ENCODE measurements at regions not wholly inside any gene's neighbourhood (a gene's known extent, or its start where the extent isn't known, plus 50 kb on each side); places are given as distances from the start of the nearest gene placed in this dataset.

DNA sequence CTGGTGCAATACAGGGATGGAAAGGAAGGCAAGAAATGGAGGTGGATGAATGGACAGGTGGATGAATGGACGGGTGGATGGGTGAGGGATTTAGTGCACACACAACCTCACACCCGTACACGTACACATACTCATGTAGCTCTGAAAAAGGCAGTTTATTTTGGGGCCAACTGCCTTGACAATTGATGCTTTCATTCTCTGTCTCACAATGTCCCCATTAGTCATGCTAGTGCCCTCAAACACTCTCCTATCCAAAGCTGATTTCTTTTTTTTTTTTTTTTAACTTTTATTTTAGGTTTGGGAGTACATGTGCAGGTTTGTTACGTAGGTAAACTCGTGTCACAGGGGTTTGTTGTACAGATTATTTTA is 495.0 kb downstream of the DMAC1 start:
- DNase-seq (ENCODE audit: low read depth): no peak

DNA sequence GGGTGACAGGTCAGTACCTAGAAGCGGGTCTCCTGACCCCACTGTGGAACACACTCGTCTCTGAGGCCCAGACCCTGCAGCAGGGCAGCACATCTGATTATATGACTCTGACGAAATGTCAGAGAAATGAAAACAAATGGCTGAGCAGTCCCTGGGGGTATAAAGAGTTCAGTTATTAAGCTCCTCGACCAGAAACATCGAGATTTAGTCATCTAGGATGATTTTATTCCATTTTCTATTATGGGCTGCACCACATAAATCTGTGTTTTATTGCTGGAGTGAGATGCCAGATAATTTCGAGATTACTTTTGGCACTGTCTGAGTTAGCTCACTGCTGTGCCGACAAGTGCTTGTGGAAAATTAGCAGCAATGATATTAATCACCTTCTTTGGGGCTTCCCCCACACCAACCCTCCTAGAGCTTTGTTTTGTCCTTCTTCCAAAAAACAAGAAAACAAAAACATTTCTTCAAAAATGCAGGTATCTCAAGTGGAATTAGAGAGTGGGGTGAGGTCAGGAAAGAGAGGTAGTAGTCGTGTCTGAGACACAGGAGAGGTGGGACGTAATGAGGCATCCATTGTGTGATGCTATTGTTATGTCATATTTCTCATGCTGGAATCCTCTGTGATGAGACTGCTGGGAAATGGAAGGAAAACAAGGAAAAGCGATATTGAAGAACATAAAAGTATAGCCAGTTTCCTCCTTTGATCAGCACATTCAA is 495.5 kb downstream of the DMAC1 start:
- DNase-seq (ENCODE audit: low read depth): no peak

DNA sequence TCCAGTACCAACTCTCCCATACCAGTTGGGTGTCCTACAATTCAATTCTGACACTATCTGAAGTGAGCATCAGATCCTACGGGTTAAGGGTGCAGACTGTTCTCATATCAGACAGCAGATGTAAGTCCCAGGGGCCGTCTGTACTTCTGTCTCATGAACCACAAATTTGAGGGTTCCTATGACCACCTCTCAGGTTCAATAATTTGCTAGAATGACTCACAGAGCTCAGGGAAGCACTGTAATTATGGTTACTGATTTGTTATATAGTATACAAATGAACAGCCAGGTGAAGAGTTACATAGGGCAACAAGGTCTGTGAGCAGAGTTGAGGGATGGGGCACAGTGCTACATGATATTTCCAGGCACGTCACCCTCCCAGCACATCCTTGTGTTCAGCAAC is 499.1 kb downstream of the DMAC1 start:
- no peak for DNase-seq (ENCODE audit: low read depth)

DNA sequence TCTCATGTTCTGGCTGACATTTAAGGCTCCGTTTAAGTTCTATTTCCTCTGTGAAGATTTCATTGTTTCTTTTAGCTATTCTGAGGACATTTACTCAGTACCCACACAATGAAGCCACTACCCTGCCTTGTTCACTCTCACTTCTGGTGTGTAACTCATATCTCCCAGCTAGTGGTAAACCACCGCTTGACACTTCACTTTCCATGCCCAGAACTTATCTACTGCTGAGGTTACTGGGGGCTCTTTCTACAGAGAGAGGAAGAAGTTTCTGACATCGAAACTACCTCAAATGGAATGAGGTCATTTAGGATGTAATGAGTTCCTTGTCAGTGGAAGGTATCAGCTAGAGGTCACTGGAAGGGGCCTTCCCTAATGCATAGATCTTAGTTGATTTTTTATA is 501.5 kb downstream of the DMAC1 start:
- no peak for DNase-seq (ENCODE audit: low read depth)

DNA sequence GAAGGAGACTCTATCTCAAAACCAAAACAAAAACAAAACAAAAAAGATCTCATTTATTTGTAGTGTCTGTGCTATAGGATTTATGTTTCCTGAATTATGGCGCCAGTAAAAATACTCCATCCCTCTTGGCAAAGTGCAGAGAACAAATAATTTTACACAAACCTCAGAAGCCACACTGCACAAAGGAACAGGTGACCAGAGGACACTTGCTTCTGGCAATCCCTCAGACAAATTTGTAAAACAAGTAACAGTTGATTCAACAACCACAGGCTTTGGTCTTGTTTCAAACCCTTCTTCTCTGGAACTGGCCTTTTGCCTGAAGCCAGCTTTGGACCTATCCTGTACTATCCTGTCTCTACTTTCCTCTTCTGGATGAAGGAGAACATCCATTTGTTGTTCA is 502.1 kb downstream of the DMAC1 start:
- no peak for DNase-seq (ENCODE audit: low read depth)

DNA sequence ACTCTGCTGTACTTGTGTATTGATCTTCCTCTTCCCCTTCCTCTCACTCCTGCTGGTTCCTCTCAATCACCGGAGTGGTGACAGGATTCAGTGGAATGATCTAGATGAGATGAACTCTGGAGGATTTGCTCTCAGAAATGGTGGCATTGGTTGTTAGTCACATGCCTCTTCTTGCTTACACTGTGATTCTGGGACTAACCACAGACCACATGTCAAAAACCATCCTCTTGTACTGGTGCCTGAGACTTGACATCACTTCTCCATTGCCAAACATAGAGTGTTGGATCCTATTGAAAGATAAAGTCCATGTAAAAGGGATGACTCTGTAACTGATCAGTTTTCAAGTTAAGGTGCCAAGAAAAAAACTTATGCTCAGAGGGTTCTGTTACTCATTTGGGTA is 506.5 kb downstream of the DMAC1 start:
- no peak for DNase-seq (ENCODE audit: low read depth)

DNA sequence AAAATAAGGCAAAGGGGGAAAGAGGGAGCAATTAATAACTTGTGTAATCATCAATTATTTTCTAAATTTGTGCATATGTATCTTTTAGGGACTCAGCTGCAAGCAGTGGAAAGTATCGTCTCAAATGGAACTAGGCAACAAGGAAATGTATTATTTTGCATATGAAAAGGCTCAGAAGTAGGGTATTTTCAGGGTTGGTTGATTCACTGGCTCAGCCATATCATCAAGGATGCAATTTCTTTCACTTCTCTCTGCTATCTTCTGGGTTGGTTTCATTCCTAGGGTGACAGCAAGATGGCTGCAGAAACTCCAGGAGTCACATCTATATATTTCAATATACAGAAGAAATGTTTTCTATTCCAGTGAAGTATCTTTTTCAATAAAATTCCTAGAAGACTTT is 509.8 kb downstream of the DMAC1 start:
- DNase-seq (ENCODE audit: low read depth): no peak

DNA sequence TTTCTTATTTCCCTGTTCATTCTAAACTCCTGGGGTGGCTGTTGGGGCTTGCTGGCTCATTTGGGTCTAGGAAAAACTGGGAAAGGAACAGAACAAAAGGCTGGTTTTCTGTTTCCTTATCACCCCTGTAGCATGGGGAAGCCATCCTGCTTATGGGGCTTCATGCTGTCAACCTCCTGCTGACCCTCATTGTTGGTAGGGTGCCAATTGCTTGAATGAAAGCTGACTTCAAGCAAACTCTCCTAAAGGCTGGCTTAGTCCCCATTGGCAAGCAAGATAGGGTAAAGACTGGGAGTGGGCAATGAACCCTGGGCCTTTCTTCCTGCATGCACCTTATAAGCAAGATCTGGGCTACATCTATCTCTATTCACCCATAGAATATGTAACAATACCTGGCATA is 511.6 kb downstream of the DMAC1 start:
- DNase-seq (ENCODE audit: low read depth): no peak

DNA sequence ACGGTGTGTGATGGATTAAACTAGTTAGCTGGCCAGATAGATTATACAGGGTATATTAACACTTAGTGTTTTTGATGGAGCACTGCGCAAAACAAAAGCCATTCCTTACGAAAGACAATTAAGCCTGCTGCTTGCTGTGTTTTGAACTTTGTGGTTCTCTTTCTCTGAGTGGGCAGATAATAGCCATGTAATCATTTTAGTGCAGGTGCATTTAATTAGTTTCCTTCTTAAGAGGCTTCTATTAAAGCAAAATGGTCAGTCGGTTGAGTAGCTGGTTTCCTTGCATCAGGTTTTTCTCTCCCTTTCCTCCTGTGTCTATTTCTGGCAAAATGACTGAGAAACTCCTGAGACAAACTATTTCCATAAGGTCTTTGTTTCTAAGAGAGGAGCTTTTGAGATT is 512.5 kb downstream of the DMAC1 start:
- no peak for DNase-seq (ENCODE audit: low read depth)

DNA sequence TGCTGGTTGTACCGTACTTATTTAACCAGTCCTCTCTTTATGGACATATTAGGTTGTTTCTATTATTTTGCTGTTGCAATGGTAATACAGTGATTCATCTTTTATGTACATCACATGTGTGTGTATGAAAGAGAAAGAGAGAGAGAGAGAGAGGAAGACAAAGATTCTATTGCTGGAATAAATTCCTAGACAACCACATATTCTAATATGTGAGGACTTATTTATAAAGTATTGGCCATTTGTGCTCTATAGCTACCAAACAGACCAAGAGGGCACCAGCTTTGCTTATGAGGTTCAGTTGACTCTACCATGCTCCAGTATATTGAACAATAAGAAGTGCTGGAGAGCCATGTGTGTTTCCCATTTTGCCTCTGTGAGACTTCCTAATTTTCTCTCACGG is 513.5 kb downstream of the DMAC1 start:
- no peak for DNase-seq (ENCODE audit: low read depth)

DNA sequence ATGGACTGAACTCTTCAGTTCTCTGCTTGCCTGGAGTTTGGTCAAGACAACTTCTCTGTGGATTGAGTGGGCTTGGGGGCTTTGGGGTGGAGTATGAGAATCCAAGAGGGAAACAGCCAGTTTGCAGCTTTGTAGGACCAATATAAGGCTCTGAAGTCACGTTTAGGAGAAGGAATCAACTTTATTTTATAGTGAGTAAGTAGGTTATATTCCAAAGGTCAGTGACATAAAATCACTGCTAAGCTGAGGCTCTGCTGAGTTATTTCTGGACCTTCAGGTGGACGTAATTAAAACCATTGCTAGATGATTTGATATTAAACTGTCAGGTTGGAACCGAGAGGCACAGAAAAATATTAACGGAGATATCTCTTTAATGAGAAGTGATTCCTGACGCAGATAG is 514.4 kb downstream of the DMAC1 start:
- DNase-seq (ENCODE audit: low read depth): no peak

DNA sequence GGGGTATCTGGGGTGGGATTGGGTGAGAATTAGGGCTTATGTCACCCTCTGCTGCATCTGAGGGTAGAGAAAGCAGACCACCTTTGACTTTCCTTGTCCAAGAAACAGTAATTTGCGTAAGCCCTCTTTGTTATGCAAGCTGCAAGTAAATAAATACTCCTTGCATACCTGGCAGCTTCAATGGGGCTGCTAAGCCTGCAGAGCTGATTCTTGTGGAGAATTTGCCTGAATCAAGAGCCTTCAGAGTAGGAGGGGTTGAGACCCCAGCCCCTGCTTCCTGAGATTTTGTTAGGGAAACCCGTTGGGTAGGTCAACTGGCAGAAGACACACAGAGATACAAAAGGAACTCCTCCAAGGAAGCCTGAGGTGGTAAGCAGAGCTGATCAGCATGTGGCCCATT is 515.1 kb downstream of the DMAC1 start:
- DNase-seq (ENCODE audit: low read depth): no peak

DNA sequence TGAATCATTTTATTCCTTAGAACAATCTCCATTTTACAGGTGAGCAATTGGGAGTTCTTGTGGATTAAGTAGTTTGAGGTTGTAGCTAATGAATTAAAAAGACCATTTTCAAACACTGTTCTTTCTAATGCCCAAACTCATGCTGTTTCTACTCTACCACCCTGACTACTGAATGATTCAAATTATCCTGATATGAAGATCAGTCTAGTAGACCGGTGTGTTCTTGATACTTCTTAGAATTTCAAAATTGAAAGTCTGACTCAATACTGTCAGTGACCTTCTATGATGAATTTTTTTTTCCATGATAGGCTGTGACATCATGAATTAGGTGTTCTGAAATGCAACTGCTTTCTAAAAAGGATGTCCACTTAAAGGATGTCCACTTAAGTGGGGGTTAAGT is 515.5 kb downstream of the DMAC1 start:
- no peak for DNase-seq (ENCODE audit: low read depth)

DNA sequence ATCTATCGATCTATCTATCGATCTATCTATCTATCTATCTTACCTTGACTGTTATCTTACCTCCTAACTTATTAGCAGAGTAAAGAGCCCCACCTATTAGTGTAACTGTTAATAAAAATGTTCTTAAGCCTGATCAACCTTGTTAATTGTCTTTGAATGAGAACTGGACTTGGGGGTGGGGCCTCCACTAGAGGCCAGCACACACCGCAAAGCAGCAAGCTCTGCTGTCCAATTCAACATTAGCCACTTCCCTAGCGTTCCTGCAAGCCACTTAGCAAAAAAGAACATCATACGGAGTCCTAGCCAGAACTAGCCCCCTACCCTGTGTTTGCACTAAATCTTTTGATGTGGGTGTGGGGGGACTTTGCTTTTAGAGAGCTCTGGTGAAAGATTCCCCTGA is 515.8 kb downstream of the KDM4C start:
- DNase-seq (ENCODE audit: low read depth): peak; percentile 24

DNA sequence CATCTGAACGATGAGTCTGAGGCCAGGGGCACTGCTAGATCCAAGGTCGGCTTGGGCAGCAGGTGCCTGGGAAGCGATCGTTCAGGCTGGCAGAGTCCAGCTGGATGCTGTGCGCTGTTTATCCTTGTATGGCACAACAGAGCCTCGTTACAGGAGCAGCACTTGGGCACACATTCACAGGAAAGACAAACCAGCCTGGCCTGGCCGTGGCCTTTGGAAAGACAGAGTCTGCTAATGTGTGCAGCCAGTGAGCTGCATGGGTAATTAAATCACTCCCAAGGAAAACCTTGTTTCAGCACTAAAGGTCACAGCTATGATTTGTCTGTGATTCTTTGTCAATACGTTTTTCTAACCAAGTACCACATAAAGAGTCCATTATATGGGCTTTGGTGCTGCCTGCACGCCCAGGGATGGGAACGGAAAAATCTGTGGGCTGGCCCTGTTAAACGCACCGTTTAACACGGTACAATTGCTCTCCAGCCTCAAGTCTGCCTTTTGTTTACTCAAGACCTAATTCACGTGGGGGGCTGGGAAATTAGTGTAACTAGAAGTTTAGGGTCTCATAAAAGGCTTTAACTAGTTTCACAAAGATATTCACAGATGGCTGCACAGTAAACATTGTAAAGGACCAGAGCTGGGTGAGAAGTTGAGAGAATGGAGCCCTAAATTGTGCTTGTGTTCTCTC is 509.3 kb downstream of the KDM4C start:
- peak; percentile 1 for DNase-seq (ENCODE audit: low read depth)

DNA sequence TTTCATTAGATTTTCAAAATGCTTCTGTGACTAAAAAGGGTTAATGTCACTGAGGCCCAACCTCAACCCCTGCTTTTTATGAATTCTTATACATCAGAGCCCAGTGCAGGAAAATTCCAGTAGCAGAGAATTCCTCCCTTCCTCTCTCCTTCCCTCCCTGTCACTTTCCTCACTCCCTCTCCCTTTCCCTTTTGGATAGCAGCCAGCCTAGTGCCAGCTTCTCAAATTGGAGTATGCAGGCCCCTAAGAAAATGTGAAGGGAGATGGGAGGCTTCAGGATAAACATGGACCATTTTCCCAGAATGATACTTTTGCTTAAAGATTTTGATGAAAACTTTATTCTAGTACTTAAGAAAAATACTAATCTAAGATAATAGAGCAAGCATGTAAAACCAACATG is 507.4 kb downstream of the KDM4C start:
- no peak for DNase-seq (ENCODE audit: low read depth)

DNA sequence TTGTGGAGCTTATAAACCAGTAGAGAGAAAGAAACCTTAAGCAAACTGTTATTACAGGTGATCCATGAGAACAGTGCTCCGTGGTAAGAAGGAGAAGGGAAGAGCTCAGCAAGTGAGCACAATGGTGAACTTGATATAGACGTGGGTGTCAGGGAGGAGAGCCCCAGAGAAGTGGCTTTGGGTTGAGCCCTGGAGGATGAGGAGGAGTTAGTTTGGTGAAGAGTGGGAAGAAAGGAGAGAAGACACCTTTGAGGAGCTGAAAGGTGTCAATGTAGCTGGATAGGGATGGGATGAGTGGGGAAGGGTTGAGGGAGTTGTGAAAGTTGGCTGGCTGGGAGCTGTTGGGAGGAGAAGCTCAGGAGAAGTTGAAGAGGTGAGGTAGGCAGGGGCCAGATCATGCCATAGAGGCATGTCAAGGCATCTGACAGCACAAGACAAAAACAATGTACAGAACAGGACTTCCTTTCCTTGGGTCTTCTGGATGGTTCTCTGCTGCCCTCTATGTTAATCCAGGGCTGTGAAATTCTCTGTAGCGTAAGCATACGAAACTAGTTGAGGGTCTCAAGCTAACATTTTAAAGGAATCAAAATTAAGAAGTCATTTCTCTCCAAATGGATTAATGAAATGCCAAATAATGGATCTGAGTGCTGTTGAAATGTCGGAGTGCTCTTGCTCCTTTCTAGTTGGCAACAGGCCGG is 501.9 kb downstream of the KDM4C start:
- no peak for DNase-seq (ENCODE audit: low read depth)

DNA sequence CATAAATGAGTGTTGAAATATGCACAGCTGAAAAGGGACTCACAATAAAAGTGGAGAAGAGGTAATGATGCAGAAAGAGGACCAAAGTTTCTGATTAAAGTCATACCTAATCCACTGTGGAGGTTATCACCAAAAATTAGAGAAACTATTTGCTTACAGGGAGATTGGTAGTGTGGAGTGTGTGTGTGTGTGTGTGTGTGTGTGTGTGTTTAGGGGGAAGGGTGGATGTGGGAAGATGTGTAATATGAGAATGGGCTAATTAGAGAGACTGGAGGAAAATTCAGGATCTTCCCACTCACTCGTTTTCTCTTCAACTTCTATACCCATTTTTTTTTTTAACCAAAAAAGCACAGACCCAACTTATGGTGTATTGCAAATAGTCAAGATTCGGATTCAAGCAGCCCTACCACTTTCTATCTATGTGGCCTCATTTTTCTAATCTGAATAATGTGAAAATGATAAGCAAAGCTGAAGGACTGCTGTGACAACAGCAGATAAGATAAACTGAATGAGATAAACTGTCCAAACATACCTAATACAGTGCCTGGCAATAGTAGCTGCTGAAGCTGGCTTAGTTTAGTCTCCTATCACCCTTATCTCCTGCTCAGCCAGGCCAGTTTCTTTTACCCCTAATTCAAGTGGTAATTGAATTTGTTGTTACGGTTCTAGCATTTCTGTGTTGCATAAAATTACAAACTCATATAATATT is 501.1 kb downstream of the KDM4C start:
- DNase-seq (ENCODE audit: low read depth): no peak

DNA sequence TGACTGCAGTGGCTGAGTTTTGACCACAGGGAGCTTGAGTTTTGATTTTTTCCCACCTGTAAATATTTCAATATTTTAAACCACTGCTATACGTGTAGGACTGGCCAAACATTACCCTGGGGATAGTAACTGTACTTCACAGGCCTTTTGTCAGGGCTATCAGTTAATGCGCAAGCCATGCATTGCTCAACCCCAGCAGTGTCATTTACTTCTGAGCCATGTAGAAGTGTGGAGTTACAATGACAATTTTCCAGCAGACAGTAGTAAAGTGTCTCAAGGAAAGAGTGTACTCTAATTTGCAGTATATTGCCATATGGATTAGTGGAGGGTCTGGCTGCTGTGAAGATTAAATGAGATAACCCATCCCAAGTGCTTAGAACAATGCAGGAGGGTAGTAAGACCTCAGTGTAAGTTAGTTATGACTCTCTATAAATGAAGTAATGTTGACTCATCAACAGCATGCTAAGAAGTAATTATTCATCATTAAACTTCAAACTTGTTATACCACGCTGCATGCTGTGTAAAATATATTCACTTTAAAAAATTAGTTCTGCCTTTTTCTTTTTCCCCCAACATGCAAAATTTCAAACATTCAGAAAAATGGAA is 489.2 kb downstream of the KDM4C start:
- peak; percentile 7 for DNase-seq (ENCODE audit: low read depth)

DNA sequence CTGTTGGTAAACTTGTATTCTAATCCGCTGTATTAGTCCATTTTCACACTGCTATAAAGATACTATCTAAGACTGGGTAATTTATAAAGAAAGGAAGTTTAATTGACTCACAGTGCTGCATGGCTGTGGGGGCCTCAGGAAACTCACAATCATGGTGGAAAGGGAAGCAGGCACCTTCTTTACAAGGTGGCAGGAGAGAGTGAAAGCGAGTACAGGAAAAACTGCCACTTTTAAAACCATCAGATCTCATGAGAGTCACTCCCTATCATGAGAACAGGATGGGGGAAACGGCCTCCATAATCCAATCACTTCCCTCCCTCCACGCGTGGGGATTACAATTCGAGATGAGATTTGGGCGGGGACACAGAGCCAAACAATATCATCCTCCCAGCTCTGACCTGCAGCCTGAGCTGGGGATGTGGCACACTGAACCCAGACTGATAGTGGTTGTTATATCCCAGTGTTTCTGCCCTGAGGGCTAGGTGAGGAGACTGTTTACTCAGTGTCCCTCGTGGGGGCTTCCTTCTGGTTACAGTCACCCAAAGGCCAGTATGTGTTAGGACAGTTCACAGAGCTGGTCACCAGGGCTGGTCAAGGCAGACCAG is 488.3 kb downstream of the KDM4C start:
- no peak for DNase-seq (ENCODE audit: low read depth)

DNA sequence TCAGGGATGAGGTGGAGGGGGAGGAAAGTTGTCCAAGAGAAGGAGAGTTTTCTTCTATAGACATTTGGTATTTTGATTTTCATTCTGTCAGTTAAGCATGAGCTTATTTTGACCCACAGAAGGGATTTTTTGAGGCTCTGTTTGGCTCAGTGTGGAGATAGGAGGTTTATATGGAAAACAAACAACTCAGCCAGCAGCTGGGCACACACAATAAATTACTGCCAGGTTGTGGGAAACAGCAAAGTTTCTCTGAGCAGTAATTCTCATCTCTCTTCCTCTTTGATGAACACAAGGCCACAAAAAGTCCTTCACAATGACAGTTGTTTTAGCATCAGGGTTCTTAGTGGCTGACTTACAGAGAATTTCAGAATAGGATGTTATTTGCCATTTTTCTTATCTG is 486.1 kb downstream of the KDM4C start:
- no peak for DNase-seq (ENCODE audit: low read depth)

DNA sequence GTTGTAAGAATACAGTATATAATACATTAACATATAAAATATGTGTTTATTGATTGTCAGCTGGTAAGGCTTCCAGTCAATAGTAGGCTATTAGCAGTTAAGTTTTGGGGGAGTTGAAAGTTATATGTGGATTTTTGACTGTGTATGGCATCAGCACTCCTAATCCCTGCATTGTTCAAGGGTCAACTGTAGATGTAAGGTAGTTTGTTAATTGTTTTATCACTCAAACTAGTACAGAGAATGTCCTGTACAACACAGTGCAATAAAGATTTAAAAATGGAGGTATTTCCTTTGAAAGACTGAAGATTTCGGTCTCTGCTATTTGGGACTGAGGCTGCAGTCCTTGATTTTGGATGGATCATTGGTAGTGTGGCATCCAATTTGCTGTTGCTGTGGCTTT is 484.4 kb downstream of the KDM4C start:
- no peak for DNase-seq (ENCODE audit: low read depth)
